ENCODE measurements at regions not wholly inside any gene's neighbourhood (a gene's known extent, or its start where the extent isn't known, plus 50 kb on each side); places are given as distances from the start of the nearest gene placed in this dataset.

DNA sequence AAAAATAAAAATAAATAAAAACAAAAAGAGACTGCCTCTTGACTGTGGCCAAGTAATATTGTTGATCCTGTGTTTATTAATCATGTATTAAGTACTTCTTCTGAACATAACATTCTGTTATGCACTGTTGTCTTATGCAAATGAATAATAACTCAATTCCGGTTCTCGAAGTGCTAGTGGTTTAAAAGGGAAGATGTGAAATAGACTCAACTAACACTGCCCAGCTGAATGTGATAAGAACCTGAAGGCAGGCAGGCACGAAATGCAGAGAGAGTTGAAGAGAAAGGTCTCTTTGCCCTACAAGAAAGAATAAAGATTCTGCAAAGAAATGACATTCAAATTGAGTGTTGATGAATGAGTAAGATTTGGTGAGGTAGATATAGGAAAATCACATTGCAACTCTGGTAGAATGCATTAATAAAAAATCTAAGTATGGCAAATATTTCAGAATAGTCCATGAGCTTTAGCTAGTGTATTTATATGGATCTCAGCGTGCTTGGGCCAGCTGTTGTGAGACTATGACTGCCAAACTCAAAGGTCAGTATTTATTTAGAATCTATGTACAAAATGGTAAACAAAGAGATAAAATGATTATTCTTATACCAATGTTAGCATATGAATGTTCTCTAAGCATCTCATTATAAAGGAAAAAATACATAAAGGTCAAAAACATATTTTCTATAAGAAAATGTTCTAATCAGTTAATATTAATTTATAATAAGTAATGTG lies 352.3 kb upstream of the CDH7 start:
- DNase-seq (no peak), ATAC-seq (no peak)
- ChIA-PET CTCF (no interaction called here), POLR2A (ENCODE audit: unreplicated experiment) (no interaction called here)
- Histone ChIP-seq H3F3A (ENCODE audit: low read length, unreplicated experiment) (no peaks in the 10 kb centered on the region), H3K79me2 (ENCODE audit: low read length) (no peaks in the 10 kb centered on the region), H3K36me3 (ENCODE audit: low read depth, low read length) (no peaks in the 10 kb centered on the region), H3K9me2 (replicated peaks; ENCODE audit: low read length) (no peaks in the 10 kb centered on the region), H3K4me2 (ENCODE audit: low read length) (no peak overlapping the region), H3K27ac (ENCODE audit: low read length) (no peak overlapping the region), H2AFZ (ENCODE audit: low read length) (no peak overlapping the region), H3K4me3 (ENCODE audit: low read length) (no peak overlapping the region), H3K4me1 (ENCODE audit: insufficient read depth, low read length) (no peaks in the 10 kb centered on the region), H3K9me3 (ENCODE audit: low read length) (no peaks in the 10 kb centered on the region), H4K20me1 (ENCODE audit: low read length) (no peaks in the 10 kb centered on the region), H3K27me3 (ENCODE audit: low read length) (no peaks in the 10 kb centered on the region), H3K9ac (ENCODE audit: low read length) (no peak overlapping the region)
- intact Hi-C loops (cut with micrococcal nuclease), result no loop called here
- BruUV-seq (replicated peaks), result no TSS peak
- TF ChIP-seq EZH2 (IDR thresholded peaks at IDR 0.05; ENCODE audit: low read length, unreplicated experiment) (no peak), EZH2phosphoT487 (IDR thresholded peaks at IDR 0.05; ENCODE audit: borderline replicate concordance, low read length) (no peak)
- TF ChIP-seq, protein P1, sequence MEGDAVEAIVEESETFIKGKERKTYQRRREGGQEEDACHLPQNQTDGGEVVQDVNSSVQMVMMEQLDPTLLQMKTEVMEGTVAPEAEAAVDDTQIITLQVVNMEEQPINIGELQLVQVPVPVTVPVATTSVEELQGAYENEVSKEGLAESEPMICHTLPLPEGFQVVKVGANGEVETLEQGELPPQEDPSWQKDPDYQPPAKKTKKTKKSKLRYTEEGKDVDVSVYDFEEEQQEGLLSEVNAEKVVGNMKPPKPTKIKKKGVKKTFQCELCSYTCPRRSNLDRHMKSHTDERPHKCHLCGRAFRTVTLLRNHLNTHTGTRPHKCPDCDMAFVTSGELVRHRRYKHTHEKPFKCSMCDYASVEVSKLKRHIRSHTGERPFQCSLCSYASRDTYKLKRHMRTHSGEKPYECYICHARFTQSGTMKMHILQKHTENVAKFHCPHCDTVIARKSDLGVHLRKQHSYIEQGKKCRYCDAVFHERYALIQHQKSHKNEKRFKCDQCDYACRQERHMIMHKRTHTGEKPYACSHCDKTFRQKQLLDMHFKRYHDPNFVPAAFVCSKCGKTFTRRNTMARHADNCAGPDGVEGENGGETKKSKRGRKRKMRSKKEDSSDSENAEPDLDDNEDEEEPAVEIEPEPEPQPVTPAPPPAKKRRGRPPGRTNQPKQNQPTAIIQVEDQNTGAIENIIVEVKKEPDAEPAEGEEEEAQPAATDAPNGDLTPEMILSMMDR (conservative IDR thresholded peaks at IDR 0.05; ENCODE audit: low read depth, low read length), result no peak

DNA sequence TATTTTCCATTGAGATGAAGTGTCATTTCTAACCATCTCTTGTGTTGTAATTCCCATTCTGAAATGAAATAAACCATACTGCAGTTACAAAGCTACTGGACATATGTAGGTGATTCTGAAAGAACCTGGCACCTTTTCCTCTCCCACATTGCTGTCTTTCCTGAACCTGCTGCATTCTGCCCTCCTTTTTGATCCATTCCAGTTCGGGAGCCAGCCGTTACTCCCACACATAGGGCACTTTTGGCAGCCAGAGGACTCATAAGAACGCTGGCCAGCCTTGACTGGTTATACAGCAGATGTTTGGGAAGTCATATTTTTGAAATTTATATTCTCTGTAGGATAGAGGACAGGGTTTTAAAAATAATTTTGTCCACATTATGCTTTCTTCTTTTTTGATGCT lies 369.8 kb upstream of the CDH7 start:
- no peaks in the 10 kb centered on the region for H3K9me3 ChIP-seq (ENCODE audit: low read length)
- no peak overlapping the region for H3K4me3 ChIP-seq (ENCODE audit: low read length)
- H3K4me1 ChIP-seq (ENCODE audit: insufficient read depth, low read length), result no peaks in the 10 kb centered on the region
- ChIA-PET POLR2A (ENCODE audit: unreplicated experiment) (no interaction called here), CTCF (no interaction called here)
- ATAC-seq, result no peak
- H3K4me2 ChIP-seq (ENCODE audit: low read length), result no peak overlapping the region
- no peak for DNase-seq
- no peak overlapping the region for H3K27ac ChIP-seq (ENCODE audit: low read length)
- H3K27me3 ChIP-seq (ENCODE audit: low read length), result no peaks in the 10 kb centered on the region
- no peaks in the 10 kb centered on the region for H3F3A ChIP-seq (ENCODE audit: low read length, unreplicated experiment)
- H3K79me2 ChIP-seq (ENCODE audit: low read length), result no peaks in the 10 kb centered on the region
- intact Hi-C loops (cut with micrococcal nuclease), result no loop called here
- BruUV-seq (replicated peaks), result no TSS peak
- no peak for TF ChIP-seq EZH2phosphoT487 (IDR thresholded peaks at IDR 0.05; ENCODE audit: borderline replicate concordance, low read length)
- TF ChIP-seq, protein P1 (conservative IDR thresholded peaks at IDR 0.05; ENCODE audit: low read depth, low read length), result no peak
- no peak for TF ChIP-seq EZH2 (IDR thresholded peaks at IDR 0.05; ENCODE audit: low read length, unreplicated experiment)
- H3K36me3 ChIP-seq (ENCODE audit: low read depth, low read length), result no peaks in the 10 kb centered on the region
- H2AFZ ChIP-seq (ENCODE audit: low read length), result no peak overlapping the region
- no peaks in the 10 kb centered on the region for H4K20me1 ChIP-seq (ENCODE audit: low read length)
- H3K9ac ChIP-seq (ENCODE audit: low read length), result no peak overlapping the region
- H3K9me2 ChIP-seq (replicated peaks; ENCODE audit: low read length), result no peaks in the 10 kb centered on the region

DNA sequence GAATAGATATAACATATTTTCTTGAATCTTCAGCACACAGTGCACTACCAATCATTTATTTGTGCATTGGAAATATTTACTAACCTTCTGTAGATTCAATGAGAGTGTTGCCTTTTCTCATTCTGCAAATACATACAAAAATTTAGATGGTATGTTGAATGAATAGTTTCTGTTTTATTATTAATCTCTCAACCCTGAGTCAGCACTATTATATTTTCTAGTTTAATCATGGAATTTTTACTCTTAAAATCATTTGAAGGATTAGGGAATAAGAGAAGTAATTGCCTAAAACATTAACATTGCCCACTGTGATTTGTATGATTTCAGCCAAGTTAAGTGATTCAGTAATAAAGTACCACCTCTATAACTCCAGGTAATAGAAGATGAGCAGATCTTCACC lies 370.2 kb upstream of the CDH7 start:
- H3K4me2 ChIP-seq (ENCODE audit: low read length), result no peak overlapping the region
- ChIA-PET POLR2A (ENCODE audit: unreplicated experiment) (no interaction called here), CTCF (no interaction called here)
- H3K36me3 ChIP-seq (ENCODE audit: low read depth, low read length), result no peaks in the 10 kb centered on the region
- intact Hi-C loops (cut with micrococcal nuclease), result no loop called here
- H3K9me3 ChIP-seq (ENCODE audit: low read length), result no peaks in the 10 kb centered on the region
- DNase-seq, result no peak
- no peak overlapping the region for H3K4me3 ChIP-seq (ENCODE audit: low read length)
- H3K27me3 ChIP-seq (ENCODE audit: low read length), result no peaks in the 10 kb centered on the region
- no peaks in the 10 kb centered on the region for H3K79me2 ChIP-seq (ENCODE audit: low read length)
- no peak overlapping the region for H2AFZ ChIP-seq (ENCODE audit: low read length)
- no peak overlapping the region for H3K27ac ChIP-seq (ENCODE audit: low read length)
- no peaks in the 10 kb centered on the region for H3K4me1 ChIP-seq (ENCODE audit: insufficient read depth, low read length)
- H3F3A ChIP-seq (ENCODE audit: low read length, unreplicated experiment), result no peaks in the 10 kb centered on the region
- no peaks in the 10 kb centered on the region for H4K20me1 ChIP-seq (ENCODE audit: low read length)
- no TSS peak for BruUV-seq (replicated peaks)
- no peak overlapping the region for H3K9ac ChIP-seq (ENCODE audit: low read length)
- ATAC-seq, result no peak
- H3K9me2 ChIP-seq (replicated peaks; ENCODE audit: low read length), result no peaks in the 10 kb centered on the region
- TF ChIP-seq EZH2 (IDR thresholded peaks at IDR 0.05; ENCODE audit: low read length, unreplicated experiment), result no peak
- TF ChIP-seq EZH2phosphoT487 (IDR thresholded peaks at IDR 0.05; ENCODE audit: borderline replicate concordance, low read length), result no peak
- TF ChIP-seq, protein P1 (conservative IDR thresholded peaks at IDR 0.05; ENCODE audit: low read depth, low read length), result no peak

All from PC-3 (cell line).